Esophagus squamous epithelium (tissue), 5 donors: ENCODE measurements at regions not wholly inside any gene's neighbourhood (a gene's known extent, or its start where the extent isn't known, plus 50 kb on each side); places are given as distances from the start of the nearest gene placed in this dataset.

Source experiments
- DNase-seq: peaks from one replicate; lab custom pipeline; 2025; lab: John Stamatoyannopoulos, UW
- H3K27ac ChIP-seq, 4 donors: fragments of 200-600 bp; sonication (generic); one replicate each; pipeline ENCODE4 v1.5.1; 2016 to 2019; ENCODE audit warnings: mild to moderate bottlenecking in 1 of 4
- H3K27me3 ChIP-seq, 4 donors: fragments of 200-600 bp; sonication (generic); 1 replicate in 3 of 4; 2 replicates in 1 of 4; pipeline versions ENCODE4 v1.5.1 to v1.6.0; 2017 to 2021; ENCODE audit warnings: antibody characterized with exemption in 1 of 4
- H3K36me3 ChIP-seq, 3 donors: fragments of 200-600 bp; sonication (generic); one replicate each; pipeline ENCODE4 v1.5.1; 2016 to 2019
- H3K4me1 ChIP-seq, 3 donors: fragments of 200-600 bp; sonication (generic); one replicate each; pipeline ENCODE4 v1.5.1; 2017 to 2019
- H3K4me3 ChIP-seq, 4 donors: fragments of 200-600 bp; sonication (generic); 1 replicate in 3 of 4; 2 replicates in 1 of 4; pipeline ENCODE4 v1.5.1; 2016 to 2019; ENCODE audit warnings: mild to moderate bottlenecking in 2 of 4, moderate library complexity in 1 of 4
- H3K9me3 ChIP-seq, 3 donors: fragments of 200-600 bp; sonication (generic); one replicate each; pipeline ENCODE4 v1.5.1; 2016 to 2019
- CTCF ChIP-seq, 6 experiments: fragments of 450-650 bp in 4 of 6; fragments of 200-600 bp in 2 of 6; sonication (generic) in 2 of 6; IDR thresholded peaks; one replicate each; pipeline ENCODE4 v1.5.1; 2016 to 2019; ENCODE audit warnings: antibody characterized with exemption in 6 of 6, mild to moderate bottlenecking in 4 of 6, moderate library complexity in 4 of 6
- POLR2A ChIP-seq, 4 donors: fragments of 450-650 bp; IDR thresholded peaks; one replicate each; pipeline ENCODE4 v1.6.1; 2017; ENCODE audit warnings: antibody characterized with exemption in 4 of 4, mild to moderate bottlenecking in 4 of 4, moderate library complexity in 3 of 4
- WGBS, 2 donors: methylation state at CpG; one replicate each; pipeline ENCODE4 v1.1.5; 2018; 5-methylcytosine and 5-hydroxymethylcytosine counted together
- intact Hi-C: fragments of 100-400 bp; cut with DNase I; formaldehyde crosslinking; loops from one replicate; pipeline ENCODE4 v1.15.0; 2022
- donor health status: DM: yes; HTN: yes; CAD: no.

GRCh38 chr7:94060752-94061151 is 56.6 kb upstream of the BET1 start:
- intact Hi-C loops, result no loop called here
- DNase-seq, result no peak
- H3K27ac ChIP-seq, result no peak overlapping the region
- H3K9me3 ChIP-seq, result no peaks in the 10 kb centered on the region
- H3K27me3 ChIP-seq, result no peaks in the 10 kb centered on the region
- no peak for TF ChIP-seq CTCF (IDR thresholded peaks at IDR 0.05)
- TF ChIP-seq POLR2A (IDR thresholded peaks at IDR 0.05), result no peak
- WGBS, 2 donors, result 40 to 52% methylated on average over 5 of the region's 5 CpGs
- no peaks in the 10 kb centered on the region for H3K4me1 ChIP-seq
- no peak overlapping the region for H3K4me3 ChIP-seq
- H3K36me3 ChIP-seq, result no peaks in the 10 kb centered on the region

DNA sequence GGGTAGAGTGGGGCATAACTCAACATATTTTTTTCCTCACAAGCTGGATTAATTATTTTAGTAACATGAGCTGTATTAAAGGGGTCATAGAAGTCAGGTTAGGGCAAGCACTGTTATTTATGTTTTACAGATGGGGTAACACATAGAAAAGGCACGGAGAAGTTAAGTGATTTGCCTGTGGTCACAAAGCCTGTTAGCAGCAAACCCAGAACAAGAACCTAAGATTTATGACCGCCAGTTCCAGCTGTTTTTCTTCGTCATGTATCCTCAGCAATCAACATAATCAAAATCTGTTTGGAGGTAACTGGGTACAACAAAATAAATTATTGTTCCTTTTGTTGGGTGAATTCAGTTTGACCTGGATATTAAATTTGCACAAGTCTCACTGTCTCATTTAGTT is 57.2 kb upstream of the BET1 start:
- no peak for TF ChIP-seq CTCF (IDR thresholded peaks at IDR 0.05)
- no peak for TF ChIP-seq POLR2A (IDR thresholded peaks at IDR 0.05)
- H3K27ac ChIP-seq, result no peak overlapping the region
- no peak overlapping the region for H3K4me3 ChIP-seq
- no peaks in the 10 kb centered on the region for H3K36me3 ChIP-seq
- DNase-seq, result no peak
- no peaks in the 10 kb centered on the region for H3K9me3 ChIP-seq
- H3K4me1 ChIP-seq, result no peaks in the 10 kb centered on the region
- intact Hi-C loops, result no loop called here
- no peaks in the 10 kb centered on the region for H3K27me3 ChIP-seq
- WGBS, 2 donors, result 66 to 72% methylated on average over 3 of the region's 3 CpGs

- 81 to 82% methylated on average over 3 of the region's 3 CpGs for WGBS, 2 donors
- no peak for TF ChIP-seq POLR2A (IDR thresholded peaks at IDR 0.05)
- no peak for TF ChIP-seq CTCF (IDR thresholded peaks at IDR 0.05)
- DNase-seq, result no peak
- no peak overlapping the region for H3K27ac ChIP-seq
- H3K4me3 ChIP-seq, result no peak overlapping the region
- no peaks in the 10 kb centered on the region for H3K9me3 ChIP-seq
- no peaks in the 10 kb centered on the region for H3K27me3 ChIP-seq
- no peaks in the 10 kb centered on the region for H3K36me3 ChIP-seq
- intact Hi-C loops, result no loop called here
- no peaks in the 10 kb centered on the region for H3K4me1 ChIP-seq
Measured at GRCh38 chr7:94062372-94062771, 58.2 kb upstream of the BET1 start.

- no peaks in the 10 kb centered on the region for H3K9me3 ChIP-seq
- no peaks in the 10 kb centered on the region for H3K4me1 ChIP-seq
- H3K36me3 ChIP-seq, result no peaks in the 10 kb centered on the region
- no peaks in the 10 kb centered on the region for H3K27me3 ChIP-seq
- 34 to 47% methylated on average over 4 of the region's 4 CpGs for WGBS, 2 donors
- DNase-seq, result no peak
- TF ChIP-seq POLR2A (IDR thresholded peaks at IDR 0.05), result no peak
- TF ChIP-seq CTCF (IDR thresholded peaks at IDR 0.05), result no peak
- intact Hi-C loops, result no loop called here
- no peak overlapping the region for H3K27ac ChIP-seq
- no peak overlapping the region for H3K4me3 ChIP-seq
Measured at GRCh38 chr7:94064541-94065191, 60.5 kb upstream of the BET1 start.

- H3K27ac ChIP-seq, result no peak overlapping the region
- no peaks in the 10 kb centered on the region for H3K4me1 ChIP-seq
- H3K27me3 ChIP-seq, result no peaks in the 10 kb centered on the region
- no peaks in the 10 kb centered on the region for H3K9me3 ChIP-seq
- no peak overlapping the region for H3K4me3 ChIP-seq
- TF ChIP-seq POLR2A (IDR thresholded peaks at IDR 0.05), result no peak
- TF ChIP-seq CTCF (IDR thresholded peaks at IDR 0.05), result no peak
- DNase-seq, result no peak
- intact Hi-C loops, result no loop called here
- 40 to 60% methylated on average over 1 of the region's 1 CpG for WGBS, 2 donors
- no peaks in the 10 kb centered on the region for H3K36me3 ChIP-seq
Measured at GRCh38 chr7:94067047-94067446, 62.9 kb upstream of the BET1 start.
